SK-N-MC (cell line): ENCODE measurements at regions not wholly inside any gene's neighbourhood (a gene's known extent, or its start where the extent isn't known, plus 50 kb on each side); places are given as distances from the start of the nearest gene placed in this dataset.

Experiments used
- EZH2 ChIP-seq: fragments of 200-600 bp; sonication (generic); IDR thresholded peaks from one replicate; pipeline ENCODE4 v1.6.1; 2017; ENCODE audit warnings: antibody characterized with exemption
- POLR2AphosphoS5 ChIP-seq: IDR thresholded peaks from 2 replicates; pipeline ENCODE4 v1.6.1; 2012; ENCODE audit warnings: mild to moderate bottlenecking, low read depth, low read length, borderline replicate concordance

GRCh38 chr14:31950764-31951637, 126.1 kb upstream of the ARHGAP5 start:
- TF ChIP-seq POLR2AphosphoS5, result no peak
- TF ChIP-seq EZH2, result no peak
